Lung (tissue), 11 donors: ENCODE measurements at regions not wholly inside any gene's neighbourhood (a gene's known extent, or its start where the extent isn't known, plus 50 kb on each side); places are given as distances from the start of the nearest gene placed in this dataset.

Source experiments
- ATAC-seq: fragments of 200-7000 bp; cut with Tn5 transposase; one replicate; pipeline ENCODE4 v1.9.1; 2020; ENCODE audit warnings: moderate number of reproducible peaks; ENCODE audit not compliant: insufficient read depth, low FRiP score
- DNase-seq, 3 donors: peaks; one replicate each; pipeline ENCODE4 v3.0.0-alpha.2; 2013 to 2017
- H3K27ac ChIP-seq, 2 donors: one replicate each; pipeline ENCODE4 v1.5.1; 2013; ENCODE audit warnings: mild to moderate bottlenecking in 2 of 2, moderate library complexity in 2 of 2, control low read depth in 1 of 2, inconsistent platforms in 1 of 2, low read depth in 1 of 2, low read length in 1 of 2
- H3K27me3 ChIP-seq, 3 donors: one replicate each; pipeline ENCODE4 v1.5.1; 2013; ENCODE audit warnings: low read length in 2 of 3; ENCODE audit not compliant: control insufficient read depth in 3 of 3, insufficient read depth in 3 of 3
- H3K36me3 ChIP-seq, 4 donors: one replicate each; pipeline ENCODE4 v1.5.1; 2013; ENCODE audit warnings: low read length in 4 of 4, mild to moderate bottlenecking in 1 of 4, moderate library complexity in 1 of 4; ENCODE audit not compliant: control insufficient read depth in 4 of 4, insufficient read depth in 4 of 4
- H3K4me1 ChIP-seq, 5 donors: one replicate each; pipeline ENCODE4 v1.5.1; 2013; ENCODE audit warnings: low read length in 5 of 5, mild to moderate bottlenecking in 2 of 5, moderate library complexity in 1 of 5; ENCODE audit not compliant: control insufficient read depth in 5 of 5, insufficient read depth in 5 of 5
- H3K4me3 ChIP-seq: one replicate; pipeline ENCODE4 v1.5.1; 2013; ENCODE audit warnings: mild to moderate bottlenecking, control low read depth, moderate library complexity
- H3K9ac ChIP-seq, 2 donors: one replicate each; pipeline ENCODE4 v1.5.1; 2013; ENCODE audit warnings: low read length in 2 of 2, control low read depth in 1 of 2; ENCODE audit not compliant: insufficient read depth in 1 of 2
- H3K9me3 ChIP-seq, 4 donors: one replicate each; pipeline ENCODE4 v1.5.1; 2013; ENCODE audit warnings: low read length in 3 of 4, mild to moderate bottlenecking in 1 of 4, moderate library complexity in 1 of 4; ENCODE audit not compliant: control insufficient read depth in 4 of 4, insufficient read depth in 3 of 4
- CTCF ChIP-seq: IDR thresholded peaks from 2 replicates; pipeline ENCODE4 v1.5.1; 2012; ENCODE audit warnings: mild to moderate bottlenecking; ENCODE audit errors: control extremely low read depth, extremely low read depth
- whole genome bisulfite sequencing, 2 donors: extraction: QIAGEN DNeasy Blood & Tissue Kit; methylation state at CpG; one replicate each; pipeline ENCODE4 v1.1.7; 2013; 5-methylcytosine and 5-hydroxymethylcytosine counted together
- donor health status: control.
- donor health status: control.
- donor health status: Bipolar disorder and iron deficiency.
- donor health status: healthy.
- donor health status: DM: yes; HTN: yes; CAD: no.

GRCh38 chr3:10762611-10763247 lies 53.3 kb upstream of the SLC6A11 start:
- Histone ChIP-seq H3K27ac (no peak overlapping the region), H3K4me3 (no peak overlapping the region), H3K27me3 (peaks cover 2 to 9% (median 7%) of the 10 kb centered on the region in 3 donors), H3K9me3 (peaks cover 0 to 7% (median 0%) of the 10 kb centered on the region in 4 donors), H3K4me1 (no peaks in the 10 kb centered on the region), H3K36me3 (no peaks in the 10 kb centered on the region), H3K9ac (no peak overlapping the region)
- DNase-seq: no peak
- no peak for ATAC-seq
- 68 to 70% methylated on average over 9 of the region's 9 CpGs for WGBS, 2 donors
- no peak for TF ChIP-seq CTCF

- Histone ChIP-seq H3K27me3 (peaks cover 2 to 9% (median 7%) of the 10 kb centered on the region in 3 donors), H3K9me3 (peaks cover 0 to 7% (median 0%) of the 10 kb centered on the region in 4 donors), H3K4me3 (no peak overlapping the region), H3K36me3 (no peaks in the 10 kb centered on the region), H3K4me1 (no peaks in the 10 kb centered on the region), H3K9ac (no peak overlapping the region), H3K27ac (no peak overlapping the region)
- DNase-seq (no peak), ATAC-seq (no peak)
- no peak for TF ChIP-seq CTCF
- WGBS, 2 donors: 80 to 83% methylated on average over 9 of the region's 9 CpGs
Observed at GRCh38 chr3:10763248-10763620, 52.8 kb upstream of the SLC6A11 start.

- Histone ChIP-seq H3K27me3 (peaks cover 2 to 9% (median 7%) of the 10 kb centered on the region in 3 donors), H3K9me3 (peaks cover 0 to 7% (median 0%) of the 10 kb centered on the region in 4 donors), H3K36me3 (no peaks in the 10 kb centered on the region), H3K27ac (no peak overlapping the region), H3K9ac (no peak overlapping the region), H3K4me3 (no peak overlapping the region), H3K4me1 (no peaks in the 10 kb centered on the region)
- DNase-seq (no peak), ATAC-seq (no peak)
- TF ChIP-seq CTCF: no peak
- WGBS, 2 donors: 77 to 85% methylated on average over 10 of the region's 10 CpGs
Observed at GRCh38 chr3:10763817-10764258, 52.2 kb upstream of the SLC6A11 start.
